K562 (cell line): ENCODE measurements at regions not wholly inside any gene's neighbourhood (a gene's known extent, or its start where the extent isn't known, plus 50 kb on each side); places are given as distances from the start of the nearest gene placed in this dataset.

Experiments used
- ATAC-seq: fragments of 200-7000 bp; cut with Tn5 transposase; 3 replicates; pipeline ENCODE4 v1.9.1; 2020; ENCODE audit warnings: moderate library complexity
- BruUV-seq: library from RNA; stranded (reverse); fragments of 400-500 nt; replicated peaks from 2 replicates; lab custom pipeline; 2021; lab: Mats Ljungman, UMichigan
- CTCF ChIA-PET: fragments of 300-600 bp; formaldehyde crosslinking; extraction: SDS; loops from one replicate; lab custom pipeline; 2021; ENCODE audit warnings: low intra/inter-chr PET ratio; lab: Yijun Ruan, JAX
- POLR2A ChIA-PET: fragments of 300-600, 350-650 bp; sonication (Branson Sonifier 250); formaldehyde crosslinking; extraction: SDS; loops from one replicate; lab custom pipeline; 2021; ENCODE audit warnings: antibody characterized with exemption, inconsistent platforms; lab: Yijun Ruan, JAX
- DNase-seq, 4 experiments: peaks; one replicate each; pipeline versions ENCODE4 v3.0.0 to v3.0.0-alpha.2; 2011 to 2018; ENCODE audit warnings: low spot score in 3 of 4, mixed read lengths in 3 of 4; ENCODE audit errors: extremely low read depth in 1 of 4
- FAIRE-seq: peaks from 2 replicates; lab custom pipeline; 2011; peaks lifted over from hg19 to GRCh38; lab: Jason Lieb, UNC
- H2AFZ ChIP-seq: 2 replicates; pipeline ENCODE4 v1.6.0; 2011; ENCODE audit warnings: low read depth, low read length, control low read depth, inconsistent platforms
- H3K27ac ChIP-seq: fragments of 200-600 bp; 3 replicates; pipeline ENCODE4 v1.8.0; 2011; ENCODE audit warnings: low read depth, mild to moderate bottlenecking, control low read depth, inconsistent platforms, low read length, moderate library complexity, mixed read lengths; ENCODE audit errors: extremely low read depth
- H3K27me3 ChIP-seq, 2 experiments: fragments of 300-600 bp in 1 of 2; 2 replicates in 1 of 2; 3 replicates in 1 of 2; pipeline versions ENCODE4 v1.6.0 to v1.8.0; 2011; ENCODE audit warnings: inconsistent platforms in 2 of 2, low read length in 2 of 2, mild to moderate bottlenecking in 1 of 2, mixed read lengths in 1 of 2, moderate library complexity in 1 of 2; ENCODE audit not compliant: control insufficient read depth in 2 of 2, insufficient read depth in 2 of 2
- H3K36me3 ChIP-seq: fragments of 300-600 bp; 3 replicates; pipeline ENCODE4 v1.8.0; 2011; ENCODE audit warnings: mild to moderate bottlenecking, low read length, inconsistent platforms; ENCODE audit not compliant: control insufficient read depth, insufficient read depth
- H3K4me1 ChIP-seq, 2 experiments: fragments of 200-600 bp in 1 of 2; replicated peaks in 1 of 2; 2 replicates in 1 of 2; 3 replicates in 1 of 2; pipeline versions ENCODE4 v1.5.1 to v1.8.0; 2011; ENCODE audit warnings: inconsistent platforms in 2 of 2, low read length in 2 of 2, mild to moderate bottlenecking in 1 of 2, mixed read lengths in 1 of 2, moderate library complexity in 1 of 2; ENCODE audit not compliant: control insufficient read depth in 2 of 2, insufficient read depth in 2 of 2
- H3K4me2 ChIP-seq: 2 replicates; pipeline ENCODE4 v1.6.1; 2011; ENCODE audit warnings: low read length, control low read depth, inconsistent platforms, mixed read lengths; ENCODE audit not compliant: insufficient read depth
- H3K4me3 ChIP-seq: fragments of 200-600 bp; sonication (generic), shearing (Covaris generic); 2 replicates; pipeline ENCODE4 v1.5.1; 2016; ENCODE audit warnings: control low read depth, inconsistent platforms
- H3K79me2 ChIP-seq: fragments of 200-600 bp; 3 replicates; pipeline ENCODE4 v1.8.0; 2011; ENCODE audit warnings: low read length, inconsistent platforms; ENCODE audit not compliant: control insufficient read depth, insufficient read depth
- H3K9ac ChIP-seq, 2 experiments: 2 replicates each; pipeline versions ENCODE4 v1.6.0 to v1.6.1; 2011; ENCODE audit warnings: low read depth in 2 of 2, low read length in 2 of 2, control low read depth in 1 of 2, inconsistent platforms in 1 of 2, mild to moderate bottlenecking in 1 of 2, mixed read lengths in 1 of 2; ENCODE audit not compliant: insufficient read depth in 1 of 2
- H3K9me1 ChIP-seq: one replicate; pipeline ENCODE4 v1.6.0; 2011; ENCODE audit warnings: inconsistent platforms, mild to moderate bottlenecking, low read length, moderate library complexity; ENCODE audit not compliant: control insufficient read depth, insufficient read depth
- H3K9me3 ChIP-seq: replicated peaks from 2 replicates; pipeline ENCODE4 v1.5.1; 2011; ENCODE audit warnings: low read depth, low read length, inconsistent platforms; ENCODE audit not compliant: control insufficient read depth, insufficient read depth
- H4K20me1 ChIP-seq: replicated peaks from 2 replicates; pipeline ENCODE4 v1.6.1; 2011; ENCODE audit warnings: low read length, inconsistent platforms, mixed read lengths; ENCODE audit not compliant: control insufficient read depth, insufficient read depth
- ASH1L ChIP-seq: fragments of 450-650 bp; IDR thresholded peaks from 2 replicates; pipeline ENCODE4 v1.6.1; 2018; ENCODE audit warnings: borderline replicate concordance, mild to moderate bottlenecking, low read depth; ENCODE audit not compliant: partially characterized antibody
- EWSR1 ChIP-seq: fragments of 450-650 bp; IDR thresholded peaks from 2 replicates; pipeline ENCODE4 v1.6.1; 2018; ENCODE audit warnings: borderline replicate concordance, mild to moderate bottlenecking, low read depth, moderate library complexity; ENCODE audit not compliant: partially characterized antibody
- FOXP1 ChIP-seq: sonication (generic); formaldehyde crosslinking; IDR thresholded peaks from 2 replicates; pipeline ENCODE4 v1.8.0; 2022; ENCODE audit warnings: mild to moderate bottlenecking, missing genetic modification reagents
- GABPB1 ChIP-seq: sonication (generic); formaldehyde crosslinking; IDR thresholded peaks from 2 replicates; pipeline ENCODE4 v1.8.0; 2022; ENCODE audit warnings: mild to moderate bottlenecking, missing genetic modification reagents
- KDM5B ChIP-seq: fragments of 200-600 bp; sonication (generic); IDR thresholded peaks from 2 replicates; pipeline ENCODE4 v1.6.1; 2012; ENCODE audit warnings: low read depth, mild to moderate bottlenecking, moderate library complexity, low read length, control low read depth, inconsistent platforms; ENCODE audit not compliant: insufficient replicate concordance
- KLF16 ChIP-seq: IDR thresholded peaks from 2 replicates; pipeline ENCODE4 v1.6.1; 2016; ENCODE audit warnings: antibody characterized with exemption
- NCOA4 ChIP-seq: fragments of 450-650 bp; IDR thresholded peaks from 2 replicates; pipeline ENCODE4 v1.6.1; 2018; ENCODE audit warnings: mild to moderate bottlenecking; ENCODE audit not compliant: partially characterized antibody
- NELFE ChIP-seq: IDR thresholded peaks from 2 replicates; pipeline ENCODE4 v1.6.1; 2011; ENCODE audit warnings: mild to moderate bottlenecking; ENCODE audit not compliant: insufficient read depth, insufficient read length
- NFIC ChIP-seq: fragments of 450-650 bp; IDR thresholded peaks from 2 replicates; pipeline ENCODE4 v1.6.1; 2017; ENCODE audit warnings: mild to moderate bottlenecking, inconsistent platforms
- NFRKB ChIP-seq: fragments of 450-650 bp; IDR thresholded peaks from 2 replicates; pipeline ENCODE4 v1.6.1; 2016; ENCODE audit warnings: low read depth
- NR1H2 ChIP-seq: sonication (generic); formaldehyde crosslinking; IDR thresholded peaks from 2 replicates; pipeline ENCODE4 v1.4.0; 2020; ENCODE audit warnings: mild to moderate bottlenecking, missing genetic modification reagents
- POLR2AphosphoS5 ChIP-seq: IDR thresholded peaks from 2 replicates; pipeline ENCODE4 v1.6.1; 2011; ENCODE audit warnings: mild to moderate bottlenecking, low read depth, low read length, moderate library complexity; ENCODE audit not compliant: control insufficient read depth, insufficient read depth
- RFX5 ChIP-seq: IDR thresholded peaks from 2 replicates; pipeline ENCODE4 v1.6.1; 2011; ENCODE audit warnings: low read depth, mild to moderate bottlenecking, improper control_type of control experiment, low read length
- SAP30 ChIP-seq: fragments of 200-600 bp; sonication (generic); IDR thresholded peaks from 2 replicates; pipeline ENCODE4 v1.6.1; 2012; ENCODE audit warnings: borderline replicate concordance, low read depth, mild to moderate bottlenecking, moderate library complexity, low read length, control low read depth, inconsistent platforms; ENCODE audit not compliant: insufficient read depth, poor library complexity, severe bottlenecking
- SETDB1 ChIP-seq: IDR thresholded peaks from one replicate; pipeline ENCODE4 v1.6.1; 2012; ENCODE audit warnings: low read length, control low read depth, inconsistent platforms
- SMAD3 ChIP-seq: fragments of 450-650 bp; formaldehyde crosslinking; conservative IDR thresholded peaks from 2 replicates; pipeline ENCODE4 v1.4.0; 2020; ENCODE audit warnings: mild to moderate bottlenecking
- SRSF9 ChIP-seq: fragments of 200-400 bp; formaldehyde crosslinking; IDR thresholded peaks from 2 replicates; pipeline ENCODE4 v1.6.1; 2017; ENCODE audit warnings: low read depth, low read length, borderline replicate concordance
- TAL1 ChIP-seq: fragments of 450-650 bp; IDR thresholded peaks from 2 replicates; pipeline ENCODE4 v1.6.1; 2016; ENCODE audit warnings: mild to moderate bottlenecking
- TBL1XR1 ChIP-seq, 2 experiments: IDR thresholded peaks; 2 replicates each; pipeline ENCODE4 v1.6.1; 2012; ENCODE audit warnings: improper control_type of control experiment in 2 of 2, low read length in 2 of 2, mild to moderate bottlenecking in 1 of 2
- THAP7 ChIP-seq: fragments of 250-450 bp; sonication (Bioruptor Pico); IDR thresholded peaks from 2 replicates; pipeline ENCODE4 v1.5.0; 2021
- TRIM28 ChIP-seq: fragments of 450-650 bp; IDR thresholded peaks from 2 replicates; pipeline ENCODE4 v1.6.1; 2017
- ZNF184 ChIP-seq: sonication (generic); formaldehyde crosslinking; IDR thresholded peaks from 2 replicates; pipeline ENCODE4 v1.5.0; 2020; ENCODE audit warnings: missing genetic modification reagents
- ZNF311 ChIP-seq: fragments of 250-450 bp; sonication (Bioruptor Pico); IDR thresholded peaks from 2 replicates; pipeline ENCODE4 v1.4.0; 2020; ENCODE audit warnings: mild to moderate bottlenecking, moderate library complexity
- ZNF561 ChIP-seq: fragments of 450-650 bp; formaldehyde crosslinking; conservative IDR thresholded peaks from 2 replicates; pipeline ENCODE4 v1.4.0; 2020; ENCODE audit warnings: mild to moderate bottlenecking, moderate library complexity
- ZNF583 ChIP-seq: fragments of 250-450 bp; sonication (Bioruptor Pico); IDR thresholded peaks from 2 replicates; pipeline ENCODE4 v1.4.0; 2020
- ZNF766 ChIP-seq: fragments of 200-800 bp; sonication (Bioruptor generic); conservative IDR thresholded peaks from 2 replicates; pipeline ENCODE4 v1.6.1; 2016; ENCODE audit warnings: missing genetic modification characterization, missing compliant biosample characterization
- ZNF830 ChIP-seq: fragments of 250-450 bp; sonication (Bioruptor Pico); IDR thresholded peaks from 2 replicates; pipeline ENCODE4 v1.5.0; 2021; ENCODE audit warnings: mild to moderate bottlenecking
- WGBS: fragments of 100-300 bp; shearing (Covaris generic); methylation state at CpG from one replicate; pipeline ENCODE4 v1.1.6; 2016; ENCODE audit warnings: low coverage, mixed read lengths; ENCODE audit not compliant: insufficient coverage; ENCODE audit errors: missing lambda C conversion rate; 5-methylcytosine and 5-hydroxymethylcytosine counted together
- in situ Hi-C: fragments of 300-500 bp; cut with MboI; formaldehyde crosslinking; loops from 4 replicates; pipeline ENCODE4 v1.15.0; 2018; ENCODE audit warnings: inconsistent platforms, mixed read lengths
- intact Hi-C: fragments of 100-400 bp; cut with micrococcal nuclease; formaldehyde crosslinking; loops from 2 replicates; pipeline ENCODE4 v1.14.2; 2022

- ChIA-PET POLR2A (no interaction called here), CTCF (no interaction called here)
- DNase-seq (peak; percentile 29 to 38 (median 32)), ATAC-seq (peak; percentile 75), FAIRE-seq (no peak)
- intact Hi-C loops, result loop anchor here (1.0 kb wide), 1 partner anchor 98 kb away; no protein-coding TSS in a partner anchor
- Histone ChIP-seq H2AFZ (peak overlapping the region; percentile 60), H3K9me1 (no peaks in the 10 kb centered on the region), H3K4me2 (peak overlapping the region; percentile 49), H3K9me3 (no peaks in the 10 kb centered on the region), H4K20me1 (no peaks in the 10 kb centered on the region; the same call in 1 of the 2 replicates), H3K4me3 (no peak overlapping the region), H3K9ac (peak overlapping the region in 1 of 2 experiments; percentile 29; a peak in 1 of 4 replicates), H3K27me3 (no peaks in the 10 kb centered on the region), H3K4me1 (peaks cover 0 to 7% of the 10 kb centered on the region in 2 experiments; a peak in 2 of 5 replicates), H3K27ac (no peak overlapping the region), H3K36me3 (no peaks in the 10 kb centered on the region), H3K79me2 (no peaks in the 10 kb centered on the region)
- WGBS, result 0% methylated on average over 1 of the region's 1 CpG
- BruUV-seq, result no TSS peak
- in situ Hi-C loops, result no loop called here
- no peak for TF ChIP-seq KDM5B
- no peak for TF ChIP-seq POLR2AphosphoS5
- TF ChIP-seq SRSF9, result no peak
- 0 out of 4 replicates have a peak, but pooled peaks of 1 of the 2 experiments have one; percentile 24 for TF ChIP-seq TBL1XR1 (IDR thresholded peaks at IDR 0.05; ENCODE audit: low read length in 2 of 2)
- TF ChIP-seq SETDB1, result no peak
- no peak for TF ChIP-seq GABPB1 (CRISPR knock-in tag)
- TF ChIP-seq NFRKB, result no peak
- no peak for TF ChIP-seq THAP7 (CRISPR knock-in tag)
- no peak for TF ChIP-seq ZNF583 (CRISPR knock-in tag)
- TF ChIP-seq NR1H2 (CRISPR knock-in tag), result no peak
- TF ChIP-seq RFX5, result no peak
- no peak for TF ChIP-seq SAP30
- peak; percentile 41 for TF ChIP-seq NFIC
- TF ChIP-seq TAL1, result peak; percentile 93
- no peak for TF ChIP-seq ZNF311 (CRISPR knock-in tag)
- no peak for TF ChIP-seq NELFE
- TF ChIP-seq FOXP1 (CRISPR knock-in tag), result no peak
- TF ChIP-seq ZNF766, result no peak
- no peak for TF ChIP-seq ZNF184
- TF ChIP-seq ASH1L, result no peak
- no peak for TF ChIP-seq ZNF830 (CRISPR knock-in tag)
- TF ChIP-seq NCOA4, result no peak
- no peak for TF ChIP-seq ZNF561 (CRISPR knock-in tag)
- peak; percentile 51; the same call in 1 of the 2 replicates for TF ChIP-seq KLF16
- TF ChIP-seq SMAD3 (CRISPR knock-in tag), result no peak
- no peak for TF ChIP-seq TRIM28
- TF ChIP-seq EWSR1, result no peak
These were observed 68.0 kb downstream of the SNX12 start for GRCh38 chrX:71000139-71000538.
